Lower leg skin (tissue), 3 donors: ENCODE measurements at regions not wholly inside any gene's neighbourhood (a gene's known extent, or its start where the extent isn't known, plus 50 kb on each side); places are given as distances from the start of the nearest gene placed in this dataset.

Source experiments
- POLR2A ChIP-seq, 2 donors: fragments of 450-650 bp; IDR thresholded peaks; one replicate each; pipeline ENCODE4 v1.6.1; 2016 to 2017; ENCODE audit warnings: antibody characterized with exemption in 2 of 2, mild to moderate bottlenecking in 1 of 2, moderate library complexity in 1 of 2
- TF ChIP-seq, protein P1 (sequence below), 3 donors: fragments of 450-650 bp; IDR thresholded peaks; one replicate each; pipeline ENCODE4 v1.5.1; 2016; ENCODE audit warnings: antibody characterized with exemption in 3 of 3, mild to moderate bottlenecking in 3 of 3, moderate library complexity in 2 of 3

DNA sequence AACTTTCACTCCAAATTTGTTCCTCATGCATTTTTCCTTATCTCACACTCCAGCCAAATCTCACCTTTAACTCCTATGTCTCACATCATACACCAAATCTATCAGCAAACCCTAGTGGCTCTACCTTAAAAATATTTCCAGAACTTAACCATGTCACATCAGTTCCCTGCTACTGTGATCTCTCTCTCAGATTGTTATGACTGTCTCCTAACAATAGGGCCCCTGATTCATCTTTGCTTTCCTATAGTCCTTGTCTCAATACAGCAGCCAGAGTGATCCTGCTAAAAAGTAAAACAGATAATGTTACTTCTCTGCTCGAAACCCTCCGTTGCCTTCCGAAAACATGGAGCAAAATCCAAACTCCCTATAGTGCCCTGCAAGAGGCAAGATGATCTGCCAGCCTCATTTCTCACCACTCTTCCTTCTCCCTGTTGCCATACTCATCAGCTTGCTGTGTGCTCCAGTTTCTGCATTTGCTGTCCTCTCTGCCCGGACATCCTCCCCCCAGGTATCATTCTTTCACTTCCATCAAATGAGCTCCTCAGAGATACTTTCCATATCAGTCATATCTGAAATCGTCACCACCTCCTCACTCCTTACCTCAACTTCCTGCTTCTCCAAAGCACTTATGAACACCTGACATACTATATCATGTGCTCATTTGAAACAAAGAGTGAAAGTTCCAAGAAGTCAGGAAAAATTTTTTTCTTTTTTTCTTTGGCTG is 293.4 kb upstream of the NR3C2 start:
- TF ChIP-seq, protein P1, sequence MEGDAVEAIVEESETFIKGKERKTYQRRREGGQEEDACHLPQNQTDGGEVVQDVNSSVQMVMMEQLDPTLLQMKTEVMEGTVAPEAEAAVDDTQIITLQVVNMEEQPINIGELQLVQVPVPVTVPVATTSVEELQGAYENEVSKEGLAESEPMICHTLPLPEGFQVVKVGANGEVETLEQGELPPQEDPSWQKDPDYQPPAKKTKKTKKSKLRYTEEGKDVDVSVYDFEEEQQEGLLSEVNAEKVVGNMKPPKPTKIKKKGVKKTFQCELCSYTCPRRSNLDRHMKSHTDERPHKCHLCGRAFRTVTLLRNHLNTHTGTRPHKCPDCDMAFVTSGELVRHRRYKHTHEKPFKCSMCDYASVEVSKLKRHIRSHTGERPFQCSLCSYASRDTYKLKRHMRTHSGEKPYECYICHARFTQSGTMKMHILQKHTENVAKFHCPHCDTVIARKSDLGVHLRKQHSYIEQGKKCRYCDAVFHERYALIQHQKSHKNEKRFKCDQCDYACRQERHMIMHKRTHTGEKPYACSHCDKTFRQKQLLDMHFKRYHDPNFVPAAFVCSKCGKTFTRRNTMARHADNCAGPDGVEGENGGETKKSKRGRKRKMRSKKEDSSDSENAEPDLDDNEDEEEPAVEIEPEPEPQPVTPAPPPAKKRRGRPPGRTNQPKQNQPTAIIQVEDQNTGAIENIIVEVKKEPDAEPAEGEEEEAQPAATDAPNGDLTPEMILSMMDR (IDR thresholded peaks at IDR 0.05), result no peak
- TF ChIP-seq POLR2A (IDR thresholded peaks at IDR 0.05), result no peak
